ENCODE measurements at regions not wholly inside any gene's neighbourhood (a gene's known extent, or its start where the extent isn't known, plus 50 kb on each side); places are given as distances from the start of the nearest gene placed in this dataset.

- Mint-ChIP-seq H3K4me1 (no peaks in the 10 kb centered on the region), H3K27me3 (peaks cover 8% of the 10 kb centered on the region), H3K27ac (no peak overlapping the region), H3K36me3 (ENCODE audit: low read depth) (no peaks in the 10 kb centered on the region), H3K9me3 (no peaks in the 10 kb centered on the region), H3K4me3 (no peak overlapping the region)
- CTCF ChIA-PET: no interaction called here
- TF ChIP-seq, protein P1, sequence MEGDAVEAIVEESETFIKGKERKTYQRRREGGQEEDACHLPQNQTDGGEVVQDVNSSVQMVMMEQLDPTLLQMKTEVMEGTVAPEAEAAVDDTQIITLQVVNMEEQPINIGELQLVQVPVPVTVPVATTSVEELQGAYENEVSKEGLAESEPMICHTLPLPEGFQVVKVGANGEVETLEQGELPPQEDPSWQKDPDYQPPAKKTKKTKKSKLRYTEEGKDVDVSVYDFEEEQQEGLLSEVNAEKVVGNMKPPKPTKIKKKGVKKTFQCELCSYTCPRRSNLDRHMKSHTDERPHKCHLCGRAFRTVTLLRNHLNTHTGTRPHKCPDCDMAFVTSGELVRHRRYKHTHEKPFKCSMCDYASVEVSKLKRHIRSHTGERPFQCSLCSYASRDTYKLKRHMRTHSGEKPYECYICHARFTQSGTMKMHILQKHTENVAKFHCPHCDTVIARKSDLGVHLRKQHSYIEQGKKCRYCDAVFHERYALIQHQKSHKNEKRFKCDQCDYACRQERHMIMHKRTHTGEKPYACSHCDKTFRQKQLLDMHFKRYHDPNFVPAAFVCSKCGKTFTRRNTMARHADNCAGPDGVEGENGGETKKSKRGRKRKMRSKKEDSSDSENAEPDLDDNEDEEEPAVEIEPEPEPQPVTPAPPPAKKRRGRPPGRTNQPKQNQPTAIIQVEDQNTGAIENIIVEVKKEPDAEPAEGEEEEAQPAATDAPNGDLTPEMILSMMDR (IDR thresholded peaks at IDR 0.05): no peak
- POLR2A ChIA-PET: no interaction called here
- ATAC-seq (ENCODE audit: low read depth) (no peak), DNase-seq (no peak)
- intact Hi-C loops (cut with micrococcal nuclease): no loop called here
These were observed 59.1 kb downstream of the CEBPB start for GRCh38 chr20:50249447-50250388.

GRCh38 chr20:50250679-50251382, 60.2 kb downstream of the CEBPB start:
- H3K27ac Mint-ChIP-seq: no peak overlapping the region
- no peak for ATAC-seq (ENCODE audit: low read depth)
- no peak overlapping the region for H3K4me3 Mint-ChIP-seq
- H3K4me1 Mint-ChIP-seq: no peaks in the 10 kb centered on the region
- intact Hi-C loops (cut with micrococcal nuclease): no loop called here
- DNase-seq: no peak
- CTCF ChIA-PET: no interaction called here
- TF ChIP-seq, protein P1 (IDR thresholded peaks at IDR 0.05): no peak
- H3K27me3 Mint-ChIP-seq: peaks cover 4% of the 10 kb centered on the region
- no peaks in the 10 kb centered on the region for H3K9me3 Mint-ChIP-seq
- POLR2A ChIA-PET: no interaction called here
- no peaks in the 10 kb centered on the region for H3K36me3 Mint-ChIP-seq (ENCODE audit: low read depth)

GRCh38 chr20:50251383-50251748, 60.7 kb downstream of the CEBPB start:
- Mint-ChIP-seq H3K4me1 (no peaks in the 10 kb centered on the region), H3K9me3 (no peaks in the 10 kb centered on the region), H3K36me3 (ENCODE audit: low read depth) (no peaks in the 10 kb centered on the region), H3K4me3 (no peak overlapping the region), H3K27me3 (peaks cover 4% of the 10 kb centered on the region), H3K27ac (no peak overlapping the region)
- POLR2A ChIA-PET: no interaction called here
- TF ChIP-seq, protein P1 (IDR thresholded peaks at IDR 0.05): no peak
- DNase-seq (no peak), ATAC-seq (ENCODE audit: low read depth) (no peak)
- intact Hi-C loops (cut with micrococcal nuclease): no loop called here
- CTCF ChIA-PET: no interaction called here

DNA sequence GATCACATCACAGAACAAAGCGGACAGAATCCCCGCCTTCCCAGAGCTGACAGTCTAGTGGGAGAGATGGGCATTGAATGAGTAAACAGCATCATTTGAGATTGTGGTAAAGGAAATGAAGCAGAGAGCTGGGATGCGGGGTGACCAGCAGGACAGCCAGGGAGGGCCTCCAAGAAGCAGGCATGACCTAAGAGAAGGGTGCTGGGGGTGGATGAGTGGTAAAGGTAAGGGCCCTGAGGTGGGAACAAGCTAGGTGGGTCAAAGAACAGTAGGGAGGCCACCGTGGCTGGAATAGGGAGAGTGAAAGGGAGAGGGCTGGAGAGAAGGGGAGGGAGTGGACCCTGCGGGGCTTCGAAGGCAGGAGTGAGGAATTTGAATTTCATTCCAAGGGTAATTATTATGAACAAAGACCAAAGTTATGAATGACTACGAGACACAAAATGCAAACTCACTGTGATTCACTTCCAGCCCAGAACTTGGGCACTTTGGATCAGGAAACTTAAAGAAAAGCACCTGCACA, 61.4 kb downstream of the CEBPB start:
- no peaks in the 10 kb centered on the region for H3K36me3 Mint-ChIP-seq (ENCODE audit: low read depth)
- TF ChIP-seq, protein P1 (IDR thresholded peaks at IDR 0.05): no peak
- no peaks in the 10 kb centered on the region for H3K9me3 Mint-ChIP-seq
- H3K4me3 Mint-ChIP-seq: no peak overlapping the region
- H3K4me1 Mint-ChIP-seq: no peaks in the 10 kb centered on the region
- DNase-seq (no peak), ATAC-seq (ENCODE audit: low read depth) (no peak)
- CTCF ChIA-PET: no interaction called here
- POLR2A ChIA-PET: no interaction called here
- intact Hi-C loops (cut with micrococcal nuclease): no loop called here
- peaks cover 4% of the 10 kb centered on the region for H3K27me3 Mint-ChIP-seq
- no peak overlapping the region for H3K27ac Mint-ChIP-seq

DNA sequence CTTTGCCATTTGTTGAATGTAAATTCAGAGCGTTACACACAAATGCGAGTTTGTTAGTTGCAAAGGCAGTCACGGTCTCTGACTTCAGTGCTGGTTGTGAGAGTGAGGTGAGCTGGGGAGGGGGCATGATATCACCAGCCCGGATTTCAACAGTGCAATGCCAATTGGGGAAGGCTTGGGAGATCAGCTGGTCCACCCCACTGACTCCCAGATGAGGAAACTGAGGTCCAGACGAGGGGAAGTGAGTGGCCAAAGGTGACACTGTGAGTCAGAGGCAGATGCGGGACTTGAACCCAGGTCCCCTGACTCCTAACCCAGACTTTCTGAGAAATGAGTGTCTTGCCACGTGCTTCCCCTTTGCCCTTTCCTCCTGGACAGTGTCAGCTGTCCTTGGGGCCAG, 62.1 kb downstream of the CEBPB start:
- ChIA-PET POLR2A (no interaction called here), CTCF (no interaction called here)
- no peaks in the 10 kb centered on the region for H3K4me1 Mint-ChIP-seq
- no peak overlapping the region for H3K27ac Mint-ChIP-seq
- peaks cover 4% of the 10 kb centered on the region for H3K27me3 Mint-ChIP-seq
- TF ChIP-seq, protein P1 (IDR thresholded peaks at IDR 0.05): no peak
- H3K9me3 Mint-ChIP-seq: no peaks in the 10 kb centered on the region
- H3K4me3 Mint-ChIP-seq: no peak overlapping the region
- DNase-seq: no peak
- ATAC-seq (ENCODE audit: low read depth): no peak
- intact Hi-C loops (cut with micrococcal nuclease): no loop called here
- H3K36me3 Mint-ChIP-seq (ENCODE audit: low read depth): no peaks in the 10 kb centered on the region

Measured in activated B cell treated with CpG ODN at 0.5 μM for 24 hours (primary cell).